HG03095 (cell line): ENCODE measurements at regions not wholly inside any gene's neighbourhood (a gene's known extent, or its start where the extent isn't known, plus 50 kb on each side); places are given as distances from the start of the nearest gene placed in this dataset.

Experiments
- ATAC-seq: cut with Tn5 transposase; IDR thresholded peaks from one replicate; pipeline ENCODE4 v1.9.1; 2021; ENCODE audit warnings: moderate library complexity; ENCODE audit not compliant: unreplicated experiment

- no peak for ATAC-seq
Measured at GRCh38 chr2:65802298-65802942, 370.0 kb upstream of the SPRED2 start.

DNA sequence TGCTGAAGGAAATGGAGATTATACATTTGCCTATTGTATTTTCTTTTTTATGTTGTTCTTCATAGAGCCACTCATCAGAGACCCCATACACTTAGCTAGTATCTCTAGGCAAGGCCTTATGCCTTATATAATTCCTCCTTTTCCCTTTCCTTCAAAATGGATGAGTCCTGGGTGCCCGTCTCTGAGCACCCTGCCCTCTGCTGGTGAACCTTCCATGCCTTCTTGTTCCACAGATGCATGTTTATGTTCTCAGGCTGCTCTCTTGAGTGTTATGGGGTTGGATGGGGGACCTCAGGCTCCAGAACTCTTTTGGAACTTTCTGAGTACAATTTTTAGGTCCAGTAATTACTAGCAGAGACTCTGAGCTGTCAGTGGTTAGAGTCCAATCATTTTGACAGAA is 368.6 kb upstream of the SPRED2 start:
- no peak for ATAC-seq

DNA sequence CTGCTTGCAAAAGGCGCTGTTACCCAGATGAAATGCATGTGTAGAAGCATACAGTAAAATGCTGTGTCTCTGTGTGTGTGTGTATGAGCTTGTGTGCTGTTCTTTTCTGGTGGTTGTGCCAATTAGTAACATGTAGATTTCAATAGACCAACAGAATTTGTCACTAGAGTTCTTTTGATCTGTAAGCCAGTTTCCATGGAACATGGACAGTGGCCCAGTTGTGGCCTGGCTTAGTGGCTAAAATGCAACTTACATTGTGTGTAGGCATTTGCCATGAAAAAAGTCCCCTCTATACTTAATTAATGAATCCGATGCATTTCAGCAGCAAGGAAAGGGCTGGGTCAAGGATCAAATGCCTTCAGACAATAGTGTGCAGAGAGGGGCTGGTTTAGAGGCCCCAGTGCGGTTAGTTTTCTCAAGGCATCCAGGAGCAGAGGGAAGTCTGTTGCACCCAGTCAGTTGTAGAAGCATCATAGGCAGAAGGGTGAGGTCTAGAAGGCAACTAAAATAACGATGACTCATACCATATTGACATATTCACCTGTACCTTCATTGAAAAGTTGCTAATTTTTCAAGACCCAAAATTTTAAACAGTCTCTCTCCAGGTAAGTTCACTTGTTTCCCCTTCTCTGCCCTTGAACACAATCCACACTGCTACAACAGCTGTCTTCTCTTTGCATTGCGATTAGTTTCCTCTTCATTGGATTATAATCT is 366.9 kb upstream of the SPRED2 start:
- no peak for ATAC-seq

GRCh38 chr2:65798641-65799040 is 366.2 kb upstream of the SPRED2 start:
- no peak for ATAC-seq

DNA sequence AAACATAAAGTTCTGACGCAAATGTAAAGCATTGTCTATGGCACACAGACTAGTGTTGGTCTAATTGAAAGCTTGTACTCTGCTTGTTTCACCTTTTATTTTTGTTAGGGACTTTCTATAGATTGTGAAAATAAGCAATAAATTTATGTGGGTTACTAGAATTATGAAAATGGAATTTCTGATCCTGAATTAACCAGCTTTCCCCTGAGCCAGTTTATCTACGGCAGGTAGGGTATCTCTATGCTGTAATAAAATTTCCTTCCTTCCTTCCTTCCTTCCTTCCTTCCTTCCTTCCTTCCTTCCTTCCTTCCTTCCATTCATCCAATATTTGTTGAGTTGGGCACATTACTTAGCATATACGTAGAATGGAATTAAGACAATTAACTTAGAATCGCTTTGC is 362.6 kb upstream of the SPRED2 start:
- no peak for ATAC-seq

DNA sequence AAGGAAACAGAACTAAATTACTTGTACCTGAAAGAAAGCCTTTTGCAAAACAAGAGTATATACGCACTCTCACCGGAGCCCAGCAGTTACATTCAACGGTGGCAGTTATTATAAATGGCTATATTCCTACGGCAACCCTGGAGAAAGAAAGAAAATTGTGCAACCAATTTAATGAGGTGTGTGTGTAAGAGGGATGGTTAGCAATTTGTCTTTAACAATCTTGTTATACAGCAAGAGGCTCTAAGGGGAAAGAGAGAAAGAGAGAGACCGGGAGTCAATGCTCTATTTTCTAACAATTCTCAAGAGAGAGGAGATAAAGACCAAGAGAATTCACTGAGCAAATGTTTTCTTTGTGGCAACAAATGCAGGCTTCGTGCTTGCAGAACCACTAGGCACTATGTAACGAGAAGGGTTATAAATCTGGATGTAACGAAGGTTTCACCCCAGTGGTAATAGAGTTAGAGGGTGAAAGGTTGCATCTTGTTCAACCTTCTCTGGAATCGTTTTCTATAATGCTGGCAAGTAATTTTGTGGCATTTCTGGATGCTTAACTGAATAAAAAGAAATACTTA is 359.1 kb upstream of the SPRED2 start:
- no peak for ATAC-seq

DNA sequence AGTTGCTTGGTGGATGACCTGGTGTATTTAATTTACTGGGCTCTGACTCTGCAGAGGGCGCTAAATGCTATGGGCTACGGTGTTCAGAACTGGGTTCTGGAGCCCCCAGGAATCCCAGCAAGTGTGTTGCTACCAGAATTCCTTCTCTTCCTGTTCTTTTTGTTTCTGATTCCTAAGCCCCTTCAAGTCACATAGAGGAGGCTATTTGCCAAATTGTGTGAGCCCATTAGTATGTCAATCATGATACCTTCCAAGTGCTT is 358.2 kb upstream of the SPRED2 start:
- ATAC-seq, result no peak

DNA sequence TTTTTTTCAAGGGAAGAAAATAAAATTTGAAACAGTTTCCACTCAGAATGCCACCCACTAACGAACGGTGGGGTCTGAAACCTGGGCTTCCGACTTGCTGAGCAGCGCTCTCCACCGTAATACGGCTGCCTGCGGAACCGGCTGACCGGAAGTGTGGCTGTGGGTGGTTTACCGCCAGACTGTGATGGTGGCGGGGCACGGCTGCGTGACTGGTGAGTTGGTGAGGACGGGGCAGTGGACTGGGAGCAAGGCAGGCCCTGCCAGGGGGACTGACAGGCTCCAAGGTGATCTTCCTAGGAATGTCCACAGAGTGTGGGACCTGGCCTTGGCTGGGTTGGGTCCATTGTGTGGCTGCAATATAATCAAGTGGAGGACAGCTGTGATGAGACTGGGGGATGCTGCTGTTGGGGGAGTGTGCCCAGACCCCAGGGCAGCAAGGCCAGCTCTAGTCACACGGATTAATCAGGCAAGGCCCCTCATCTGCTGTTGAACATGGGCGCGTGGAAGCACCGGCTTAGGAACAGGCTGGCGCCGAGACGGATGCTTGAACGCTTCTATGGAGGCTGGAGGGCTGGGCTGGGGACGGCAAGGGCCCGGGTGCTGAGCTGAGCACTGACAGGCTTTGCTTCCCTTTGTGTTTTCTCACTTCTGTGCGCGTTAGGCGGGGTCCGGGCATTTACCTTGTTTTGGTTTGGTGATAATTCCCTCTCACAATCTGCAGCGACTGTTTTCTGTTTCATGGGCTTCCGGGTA is 357.7 kb upstream of the SPRED2 start:
- no peak for ATAC-seq

- no peak for ATAC-seq
Measured at GRCh38 chr2:65788556-65788955, 356.2 kb upstream of the SPRED2 start.

DNA sequence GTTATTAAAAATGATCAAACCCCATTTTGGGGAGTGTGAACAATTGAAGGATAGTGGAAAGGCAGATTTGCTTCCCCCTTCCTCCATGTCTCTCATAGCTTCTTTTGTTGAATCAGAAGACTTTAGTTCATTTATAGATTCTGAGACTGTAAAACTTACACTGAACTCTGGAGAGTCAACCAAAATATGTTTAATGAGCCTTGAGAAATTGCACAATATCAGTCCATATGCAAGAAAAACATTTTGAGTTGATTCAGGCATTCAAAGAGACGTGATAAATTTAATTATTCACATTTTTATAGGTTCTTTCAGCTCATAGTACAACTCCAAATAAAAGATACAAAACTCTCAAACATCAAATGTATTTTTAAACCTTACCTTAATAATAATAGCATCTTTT is 354.4 kb upstream of the SPRED2 start:
- no peak for ATAC-seq

DNA sequence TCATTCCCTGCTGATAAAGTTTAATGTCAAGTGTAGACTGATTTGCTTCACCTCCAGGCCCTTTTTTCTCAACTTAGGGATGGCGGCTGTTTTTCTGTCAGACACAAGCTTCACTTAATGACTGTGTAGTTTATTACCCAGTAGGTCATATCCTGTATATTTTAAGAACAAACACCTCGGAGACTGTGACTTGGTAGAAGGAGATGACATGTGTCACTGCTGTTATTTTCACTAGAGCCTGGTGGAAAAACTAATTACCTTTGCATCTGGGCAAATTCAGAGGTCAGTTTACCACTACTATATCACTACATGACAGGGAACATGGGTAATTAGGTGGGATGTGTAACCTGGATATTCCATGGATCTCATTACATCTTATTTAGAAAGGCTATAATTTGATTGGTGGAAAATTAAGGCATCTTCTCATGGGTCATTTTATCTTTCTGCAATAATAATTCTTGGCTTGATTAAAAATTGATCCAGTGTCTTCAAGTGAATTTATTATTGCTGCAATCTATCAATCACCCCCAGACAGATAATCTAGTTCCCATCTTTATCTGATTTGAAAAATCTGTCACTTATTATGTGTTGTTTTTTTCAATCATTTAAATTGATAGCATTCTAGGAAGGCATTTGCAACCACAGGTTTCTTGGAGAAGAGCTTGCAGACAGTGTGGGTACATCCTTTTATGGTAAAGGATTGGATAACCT is 353.8 kb upstream of the SPRED2 start:
- ATAC-seq, result no peak

DNA sequence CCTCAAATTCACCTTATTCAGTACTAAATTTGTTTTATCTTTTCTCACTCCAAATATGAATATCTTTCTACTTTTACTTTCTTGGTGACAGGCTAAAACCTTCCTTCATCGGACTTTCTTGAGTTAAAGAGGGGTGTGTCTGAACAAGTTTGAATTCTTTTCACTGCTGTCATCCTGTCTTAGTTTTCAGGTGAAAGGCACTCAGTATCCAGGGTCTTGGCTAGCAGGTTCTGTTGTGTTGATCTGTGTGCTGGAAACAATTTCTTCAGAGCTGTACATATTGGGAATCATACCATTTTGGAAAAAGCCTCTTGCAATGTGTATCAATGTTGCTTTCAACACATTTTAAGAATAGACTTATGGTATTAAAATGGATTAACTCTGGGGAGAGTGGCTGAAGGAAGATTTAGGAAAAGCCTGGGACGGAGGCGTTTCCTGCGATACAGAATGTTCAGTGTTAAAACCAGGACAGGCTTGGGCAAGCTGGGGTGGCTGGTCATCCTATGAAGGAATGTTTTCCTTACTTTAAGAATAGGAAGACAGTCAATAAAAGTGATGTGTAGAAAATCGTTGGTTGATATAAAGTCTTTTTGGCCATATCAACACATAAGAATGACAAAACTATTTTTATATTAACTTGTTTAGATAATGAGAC is 350.7 kb upstream of the SPRED2 start:
- ATAC-seq, result no peak

- no peak for ATAC-seq
Measured at GRCh38 chr2:65782186-65782585, 349.8 kb upstream of the SPRED2 start.

DNA sequence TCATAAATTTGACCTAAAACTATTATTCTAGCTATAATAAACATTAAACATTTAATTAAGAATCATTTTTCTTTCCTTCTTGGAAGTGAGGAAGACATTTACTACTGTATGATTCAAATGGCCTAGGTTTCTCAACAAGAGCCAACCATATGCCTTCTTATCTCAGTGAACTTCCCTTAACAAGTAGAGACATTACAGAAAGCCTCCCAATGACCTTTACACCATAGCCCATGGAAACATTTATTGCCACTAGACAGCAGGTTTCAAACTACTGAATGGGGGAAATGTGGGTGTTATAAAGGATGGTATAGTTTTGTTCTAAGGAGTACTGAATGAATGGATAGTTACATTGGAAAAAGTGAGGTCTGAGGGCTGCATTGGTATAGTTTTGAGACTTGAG is 349.4 kb upstream of the SPRED2 start:
- ATAC-seq, result no peak

DNA sequence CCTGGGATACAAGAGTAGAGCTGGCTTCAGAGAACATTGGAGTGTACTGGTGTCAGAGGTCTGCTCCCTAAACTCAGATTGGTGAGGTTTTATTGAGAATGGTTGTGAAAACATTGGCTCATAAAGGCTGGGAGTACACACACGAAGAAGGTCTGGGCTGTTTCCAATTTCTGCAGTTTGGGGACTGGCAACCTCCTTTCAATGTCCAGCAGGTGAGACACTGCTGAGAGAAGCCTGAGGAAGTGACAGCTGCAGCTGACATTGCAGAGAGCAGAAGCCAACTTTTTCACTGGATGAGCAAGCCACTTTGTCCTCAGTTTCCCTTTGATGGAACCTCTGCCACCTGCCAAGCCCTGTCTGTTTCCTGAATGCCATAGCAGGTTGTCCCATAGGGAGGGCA is 346.6 kb upstream of the SPRED2 start:
- ATAC-seq, result no peak

DNA sequence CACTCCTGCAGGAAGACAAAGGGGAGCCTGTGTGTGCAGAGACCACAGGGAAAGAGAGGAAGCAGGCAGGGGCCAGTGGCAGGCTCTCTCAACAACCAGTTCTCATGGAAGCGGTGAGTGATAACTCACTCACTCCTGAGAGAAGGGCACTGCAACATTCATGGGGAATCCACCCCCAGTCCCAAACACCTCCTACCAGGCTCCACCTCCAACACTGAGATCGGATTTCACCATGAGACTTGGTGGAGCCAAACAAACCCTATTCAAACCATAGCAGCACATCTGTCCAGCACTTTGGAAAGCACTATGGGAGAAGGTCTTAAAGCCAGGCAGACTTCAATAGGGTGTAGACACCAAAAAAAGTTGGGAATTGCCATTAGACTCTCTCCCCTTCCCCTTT is 345.7 kb upstream of the SPRED2 start:
- ATAC-seq, result no peak

GRCh38 chr2:65775839-65776238 is 343.4 kb upstream of the SPRED2 start:
- no peak for ATAC-seq

DNA sequence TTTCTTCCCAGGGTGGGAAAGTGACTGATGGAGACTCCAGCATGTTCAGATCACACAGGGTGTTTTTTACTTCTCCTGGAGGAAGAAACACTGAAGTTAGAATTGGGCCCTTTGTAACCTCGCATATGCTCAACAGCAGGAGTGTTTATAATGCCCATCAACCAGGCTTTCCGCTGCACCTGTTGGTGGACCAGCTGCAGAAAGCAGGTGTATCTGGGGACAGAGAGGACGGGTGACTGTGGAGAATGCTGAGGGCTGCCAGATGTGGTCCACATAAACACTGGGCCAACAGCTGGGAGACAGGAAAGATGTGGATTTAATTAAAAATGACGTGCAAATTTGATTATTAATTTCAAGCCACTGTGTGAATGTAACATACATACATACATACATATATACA is 335.5 kb upstream of the SPRED2 start:
- ATAC-seq, result no peak

DNA sequence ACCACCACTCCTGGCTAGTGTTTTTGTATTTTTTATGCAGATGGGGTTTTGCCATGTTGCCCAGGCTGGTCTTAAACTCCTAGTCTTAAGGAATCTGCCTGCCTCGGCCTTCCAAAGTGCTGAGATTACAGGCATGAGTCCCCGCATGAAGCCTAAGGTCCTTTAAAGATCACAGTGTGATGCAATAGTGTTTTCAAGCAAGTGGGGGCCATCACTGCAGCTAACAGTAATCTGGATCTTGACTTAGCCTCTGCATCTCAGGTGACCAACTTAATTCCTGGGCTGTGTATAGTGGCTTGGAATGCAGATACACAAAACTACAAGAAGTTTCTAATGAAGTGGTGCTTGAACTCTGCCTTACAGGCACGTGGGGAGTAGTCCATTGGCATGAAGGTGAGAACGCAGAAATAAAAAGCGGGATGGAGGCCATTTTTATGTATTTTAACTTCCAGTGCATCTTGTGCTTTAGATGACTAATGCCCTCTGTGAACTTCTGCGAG is 334.4 kb upstream of the SPRED2 start:
- ATAC-seq, result no peak

- ATAC-seq, result no peak
Measured at GRCh38 chr2:65765376-65765775, 333.0 kb upstream of the SPRED2 start.

GRCh38 chr2:65762068-65762467 is 329.7 kb upstream of the SPRED2 start:
- ATAC-seq, result no peak
